GM12875 (cell line): ENCODE measurements at regions not wholly inside any gene's neighbourhood (a gene's known extent, or its start where the extent isn't known, plus 50 kb on each side); places are given as distances from the start of the nearest gene placed in this dataset.

Experiments used
- H3K4me3 ChIP-seq: one replicate; pipeline ENCODE4 v1.5.1; 2011; ENCODE audit warnings: low read depth, low read length, control low read depth
- CTCF ChIP-seq: IDR thresholded peaks from 2 replicates; pipeline ENCODE4 v1.5.1; 2011; ENCODE audit warnings: low read depth, mild to moderate bottlenecking, control low read depth, inconsistent platforms, low read length, moderate library complexity, borderline replicate concordance; ENCODE audit not compliant: insufficient read depth

- no peak overlapping the region for H3K4me3 ChIP-seq
- no peak for TF ChIP-seq CTCF
These were observed 509.0 kb downstream of the OLFM4 start for GRCh38 chr13:53537586-53537985.

GRCh38 chr13:53545340-53545941 lies 516.8 kb downstream of the OLFM4 start:
- TF ChIP-seq CTCF: no peak

GRCh38 chr13:53560556-53560955 lies 531.9 kb downstream of the OLFM4 start:
- no peak overlapping the region for H3K4me3 ChIP-seq
- TF ChIP-seq CTCF: no peak

More at GRCh38 chr13:53545340-53545941, 516.8 kb downstream of the OLFM4 start:
- no peak overlapping the region for H3K4me3 ChIP-seq

GRCh38 chr13:53562419-53562818 lies 533.8 kb downstream of the OLFM4 start:
- H3K4me3 ChIP-seq: no peak overlapping the region
- TF ChIP-seq CTCF: no peak

GRCh38 chr13:53568491-53568890 lies 539.9 kb downstream of the OLFM4 start:
- H3K4me3 ChIP-seq: no peak overlapping the region
- TF ChIP-seq CTCF: no peak

GRCh38 chr13:53569453-53569852 lies 540.8 kb downstream of the OLFM4 start:
- TF ChIP-seq CTCF: no peak
- no peak overlapping the region for H3K4me3 ChIP-seq

GRCh38 chr13:53601113-53601512 lies 572.5 kb downstream of the OLFM4 start:
- no peak for TF ChIP-seq CTCF

More at GRCh38 chr13:53601113-53601512, 572.5 kb downstream of the OLFM4 start:
- no peak overlapping the region for H3K4me3 ChIP-seq
